ENCODE measurements at regions not wholly inside any gene's neighbourhood (a gene's known extent, or its start where the extent isn't known, plus 50 kb on each side); places are given as distances from the start of the nearest gene placed in this dataset.

- TF ChIP-seq CTCF (IDR thresholded peaks at IDR 0.05) (no peak), EZH2 (IDR thresholded peaks at IDR 0.05; ENCODE audit: borderline replicate concordance, insufficient read depth, low read depth, low read length, poor library complexity, severe bottlenecking) (no peak)
Measured at GRCh38 chr3:150170852-150171520, 200.3 kb upstream of the PFN2 start.
